ENCODE measurements at regions not wholly inside any gene's neighbourhood (a gene's known extent, or its start where the extent isn't known, plus 50 kb on each side); places are given as distances from the start of the nearest gene placed in this dataset.
A peak's percentile ranks its signal among the peaks of the same experiment; 100 is the strongest.
"Not testable (repeated sequence)": the region's sequence is repeated elsewhere in the genome, so short reads cannot be mapped to it uniquely, and the experiment has no call there.

DNA sequence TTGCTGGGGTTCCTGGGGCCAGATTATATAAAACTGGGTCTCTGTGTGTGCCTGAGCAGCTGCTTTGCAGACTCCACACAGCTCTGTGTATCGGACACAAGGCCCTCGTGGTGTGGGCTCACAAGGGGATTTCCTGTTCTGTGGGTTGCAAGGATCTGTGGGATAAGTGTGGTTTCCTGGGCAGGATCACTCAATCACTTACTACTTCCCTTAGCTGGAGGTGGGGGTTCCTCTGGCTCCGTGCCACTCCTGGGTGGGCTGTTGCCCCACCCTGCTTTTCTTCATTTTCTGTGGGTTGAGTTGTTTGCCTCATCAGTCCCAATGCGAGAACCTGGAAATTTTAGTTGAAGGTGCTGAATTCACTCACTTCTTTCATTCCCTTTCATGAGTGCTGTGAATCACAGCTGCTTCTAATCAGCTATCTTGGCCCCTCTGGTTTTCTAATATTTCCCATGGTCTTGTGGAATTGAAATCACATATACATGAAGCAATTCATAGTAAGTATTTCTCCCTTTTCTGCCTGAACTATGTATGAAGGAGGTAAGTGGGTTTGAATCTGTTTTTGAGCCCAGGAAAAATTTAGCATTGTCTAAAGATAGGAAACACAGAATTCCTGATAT lies 196.3 kb downstream of the DCDC2C start:
- no peak for ATAC-seq
- DNase-seq: no peak
- intact Hi-C loops (cut with micrococcal nuclease): no loop called here

DNA sequence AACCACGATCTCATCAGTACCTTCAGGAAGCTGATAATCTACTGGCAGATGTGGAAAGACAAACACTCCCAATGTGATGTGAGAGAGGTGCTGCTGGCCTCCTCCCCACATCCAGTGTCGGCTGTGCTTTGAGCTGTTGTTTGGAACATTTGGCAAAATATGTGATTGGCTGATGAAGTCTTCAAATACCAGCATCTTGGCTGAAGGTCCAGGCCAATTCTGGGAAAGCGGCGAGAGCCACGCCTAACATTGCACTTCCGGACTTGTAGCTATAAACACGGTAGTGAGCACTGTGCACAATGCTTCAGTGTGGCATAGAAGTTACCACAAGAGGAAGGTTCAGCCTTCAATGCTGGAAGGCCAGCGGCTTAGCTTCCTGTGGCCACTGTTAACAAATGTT lies 198.8 kb downstream of the DCDC2C start:
- DNase-seq (no peak), ATAC-seq (peak; percentile 63)
- intact Hi-C loops (cut with micrococcal nuclease): no loop called here

DNA sequence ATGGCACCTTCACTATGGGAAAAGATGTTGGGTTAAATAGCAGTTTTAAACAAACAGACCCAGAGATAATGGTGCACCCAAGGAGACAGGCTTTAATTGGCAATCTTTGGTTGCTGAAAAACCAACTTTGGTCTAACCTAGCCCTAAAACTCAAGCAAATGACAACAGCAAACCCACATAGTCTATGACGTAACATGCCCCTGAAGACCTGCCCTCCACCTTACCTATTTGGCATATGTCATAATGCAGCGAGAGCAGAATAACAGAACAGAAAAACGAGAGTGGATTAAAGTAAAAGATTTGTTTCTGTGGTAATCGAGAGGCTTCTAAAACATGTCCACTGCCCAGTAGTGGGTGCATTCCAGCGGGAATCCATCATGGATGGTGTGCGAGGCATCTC lies 200.7 kb downstream of the DCDC2C start:
- DNase-seq: no peak
- no peak for ATAC-seq
- intact Hi-C loops (cut with micrococcal nuclease): no loop called here

DNA sequence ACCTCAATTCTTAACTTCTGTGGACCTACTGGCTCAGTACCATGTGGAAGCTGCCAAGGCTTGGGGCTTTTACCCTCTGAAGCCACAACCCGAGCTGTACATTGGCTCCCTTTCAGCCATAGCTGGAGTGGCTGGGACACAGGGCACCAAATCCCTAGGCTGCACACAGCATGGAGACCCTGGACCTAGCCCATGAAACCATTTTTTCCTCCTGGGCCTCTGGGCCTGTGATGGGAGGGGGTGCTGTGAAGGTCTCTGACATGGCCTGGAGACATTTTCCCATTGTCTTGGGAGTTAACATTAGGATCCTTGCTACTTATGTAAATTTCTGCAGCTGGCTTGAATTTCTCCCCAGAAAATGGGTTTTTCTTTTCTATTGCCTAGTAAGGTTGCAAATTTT lies 205.1 kb downstream of the DCDC2C start:
- DNase-seq; ATAC-seq; intact Hi-C loops (cut with micrococcal nuclease): not testable (repeated sequence)

DNA sequence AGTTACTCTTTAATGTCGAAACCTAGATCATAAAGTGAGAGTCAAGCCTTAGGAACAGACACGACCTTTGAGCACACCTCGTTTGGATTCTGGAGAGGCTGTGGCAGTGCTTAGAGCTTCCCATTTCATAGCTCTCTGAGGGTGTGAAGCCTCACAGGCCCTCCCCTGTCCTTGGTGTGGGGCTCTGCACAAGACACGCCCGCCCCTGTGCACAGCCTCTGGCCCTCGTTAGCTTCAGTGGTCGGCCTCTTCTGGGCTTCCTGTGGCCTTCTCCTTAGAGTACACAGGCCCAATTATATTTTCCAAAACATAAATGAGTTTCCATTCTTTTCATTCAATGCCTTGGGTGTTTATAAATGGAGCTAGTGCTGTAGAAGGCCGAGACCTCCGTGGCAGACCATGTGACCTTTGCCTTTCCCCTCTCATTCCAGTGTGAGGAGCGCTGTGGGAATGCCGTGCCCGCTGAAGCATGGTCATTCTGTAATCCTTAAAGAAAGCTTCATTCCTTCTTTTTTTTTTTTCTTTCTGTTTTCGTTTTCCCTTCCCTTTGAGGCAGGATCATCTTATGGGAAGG lies 208.6 kb downstream of the DCDC2C start:
- intact Hi-C loops (cut with micrococcal nuclease): no loop called here
- ATAC-seq (no peak), DNase-seq (no peak)

DNA sequence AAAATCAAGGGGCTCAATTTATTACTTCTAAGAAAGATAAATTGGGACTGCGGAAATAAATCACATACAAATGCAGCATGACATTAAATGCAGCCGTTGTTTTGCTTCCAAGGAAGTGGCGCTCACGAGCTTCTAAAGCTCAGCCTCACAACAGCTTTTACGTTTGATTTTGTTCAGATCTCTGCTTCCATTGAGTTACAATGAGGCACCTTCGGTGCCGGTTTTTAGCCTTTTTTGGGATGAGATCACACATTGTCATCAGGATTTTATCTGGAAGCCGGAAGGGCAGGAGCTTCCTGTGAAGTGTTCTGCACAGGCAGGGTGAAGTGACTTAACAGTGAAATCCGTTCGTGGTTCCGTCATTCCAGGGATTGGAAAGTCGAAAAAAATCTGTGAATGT lies 209.8 kb downstream of the DCDC2C start:
- DNase-seq (no peak), ATAC-seq (peak; percentile 51)
- intact Hi-C loops (cut with micrococcal nuclease): no loop called here

DNA sequence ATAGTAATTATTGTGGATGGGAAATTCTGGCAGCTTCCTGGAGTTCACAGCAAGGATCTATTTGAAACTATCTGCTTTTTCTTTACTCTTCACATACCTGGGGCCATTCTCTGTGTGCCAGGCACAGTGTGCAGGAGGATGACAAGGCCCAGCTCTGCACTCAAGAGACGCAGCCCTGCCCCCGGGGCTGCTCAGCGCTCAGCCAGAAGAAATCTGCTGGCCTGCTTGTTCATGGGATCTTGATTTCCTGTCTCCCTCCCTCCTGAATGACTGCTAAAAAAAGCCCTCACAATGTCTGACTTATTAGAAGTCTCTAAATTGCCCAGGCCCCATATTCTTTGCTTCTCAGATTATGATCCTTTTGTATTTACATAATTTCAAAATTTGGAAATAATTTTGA lies 210.9 kb downstream of the DCDC2C start:
- intact Hi-C loops (cut with micrococcal nuclease): no loop called here

DNA sequence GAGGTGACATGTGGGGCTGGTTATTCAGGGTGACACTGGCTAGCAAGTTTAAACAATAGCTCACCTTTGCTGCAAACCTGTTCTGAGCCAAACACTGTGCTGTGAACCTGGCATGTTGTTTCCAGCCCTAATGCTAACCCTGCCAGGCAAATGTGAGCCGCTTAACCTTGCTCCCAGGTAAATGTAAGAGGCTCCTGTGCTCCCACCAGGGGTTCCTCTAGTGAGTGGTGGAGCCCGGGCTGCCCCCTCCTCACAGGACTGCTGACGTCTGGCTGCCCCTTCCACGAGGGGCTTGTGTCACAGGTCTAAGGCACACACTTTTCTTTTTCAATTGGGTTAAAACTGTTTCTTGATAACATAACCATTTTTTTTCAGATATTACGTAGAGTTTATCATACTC lies 223.7 kb downstream of the DCDC2C start:
- DNase-seq: no peak
- ATAC-seq: no peak
- intact Hi-C loops (cut with micrococcal nuclease): no loop called here

More for the DNA sequence above, 210.9 kb downstream of the DCDC2C start:
- DNase-seq (no peak), ATAC-seq (peak; percentile 32)

DNA sequence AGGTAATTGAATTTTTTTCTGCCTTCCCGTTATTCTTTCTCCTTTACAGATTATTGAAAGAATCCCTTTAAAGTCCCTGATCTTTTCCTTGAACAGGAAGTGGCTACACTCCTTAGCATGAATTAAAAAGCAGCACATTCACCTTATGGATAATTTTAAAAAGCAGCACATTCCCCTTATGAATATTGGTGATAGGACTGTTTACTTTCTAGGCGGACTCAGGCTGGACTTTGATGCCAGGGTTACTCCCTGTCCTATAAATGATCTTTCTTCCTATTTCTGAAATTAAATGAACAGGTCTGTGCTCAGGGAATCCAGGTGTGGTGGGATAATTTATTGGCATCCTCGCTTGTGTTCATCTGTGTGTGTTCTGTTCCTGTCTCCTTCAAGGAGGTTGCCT lies 226.0 kb downstream of the DCDC2C start:
- ATAC-seq (no peak), DNase-seq (no peak)
- intact Hi-C loops (cut with micrococcal nuclease): no loop called here

DNA sequence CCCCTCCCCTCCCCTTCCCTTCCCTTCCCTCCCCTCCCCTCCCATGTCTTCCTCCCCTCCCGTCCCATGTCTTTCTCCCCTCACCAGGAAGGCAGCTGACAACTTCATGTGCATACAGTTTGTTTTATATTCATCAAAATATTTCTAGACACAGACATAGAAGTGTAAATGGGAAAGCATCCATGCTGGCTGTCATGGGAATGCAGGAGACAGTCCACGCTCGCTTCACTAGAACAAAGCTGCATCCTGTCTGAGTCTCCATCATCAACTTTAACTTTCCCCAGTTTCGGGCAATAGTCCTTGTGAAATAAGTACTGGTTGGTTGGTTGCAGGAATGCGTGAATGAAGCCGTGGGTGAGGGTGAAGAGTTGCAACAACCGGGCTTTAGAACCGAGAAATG lies 226.9 kb downstream of the DCDC2C start:
- ATAC-seq (no peak), DNase-seq (no peak)
- intact Hi-C loops (cut with micrococcal nuclease): no loop called here

DNA sequence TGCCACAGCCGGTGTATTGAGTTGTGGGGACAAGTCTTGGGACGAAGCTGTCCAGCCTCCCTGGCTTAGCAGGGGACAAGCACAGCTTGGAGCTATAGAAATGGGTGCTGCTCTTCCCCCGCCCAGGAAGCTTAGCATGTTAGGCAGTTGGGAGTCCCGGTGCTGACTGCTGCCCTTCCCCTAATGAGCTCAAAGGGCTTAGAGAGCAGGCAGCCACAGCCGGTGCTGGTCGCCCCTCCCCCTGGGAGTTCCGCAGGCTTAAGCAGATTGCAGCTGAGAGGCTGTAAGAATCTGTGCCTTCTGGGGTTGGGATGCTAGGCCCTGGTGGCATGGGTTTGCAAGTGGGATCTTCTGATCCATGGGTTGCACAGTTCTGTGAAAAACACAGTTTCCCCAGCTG lies 237.3 kb downstream of the DCDC2C start:
- ATAC-seq: no peak
- DNase-seq: no peak
- intact Hi-C loops (cut with micrococcal nuclease): no loop called here

DNA sequence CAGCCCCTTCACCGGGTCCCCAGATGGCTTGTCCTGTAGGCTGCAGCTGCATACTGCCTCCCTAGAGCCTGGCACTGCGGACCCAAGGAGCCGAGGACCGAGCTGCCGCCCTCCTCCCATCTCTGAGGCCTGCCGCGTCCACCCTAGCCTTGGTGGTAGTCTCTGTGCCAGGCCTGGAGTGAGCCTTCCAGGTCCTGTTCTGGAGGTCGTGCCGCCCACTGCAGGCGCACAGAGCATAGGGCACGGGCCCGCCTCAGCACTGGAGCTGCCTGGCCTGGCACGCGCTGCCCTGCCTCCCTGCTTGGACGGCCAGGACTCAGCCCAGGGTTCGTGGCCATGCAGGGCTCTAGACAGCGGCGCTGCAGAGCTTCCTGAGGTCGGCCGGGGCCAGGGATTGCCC lies 239.5 kb downstream of the DCDC2C start:
- no peak for DNase-seq
- no peak for ATAC-seq
- intact Hi-C loops (cut with micrococcal nuclease): no loop called here

DNA sequence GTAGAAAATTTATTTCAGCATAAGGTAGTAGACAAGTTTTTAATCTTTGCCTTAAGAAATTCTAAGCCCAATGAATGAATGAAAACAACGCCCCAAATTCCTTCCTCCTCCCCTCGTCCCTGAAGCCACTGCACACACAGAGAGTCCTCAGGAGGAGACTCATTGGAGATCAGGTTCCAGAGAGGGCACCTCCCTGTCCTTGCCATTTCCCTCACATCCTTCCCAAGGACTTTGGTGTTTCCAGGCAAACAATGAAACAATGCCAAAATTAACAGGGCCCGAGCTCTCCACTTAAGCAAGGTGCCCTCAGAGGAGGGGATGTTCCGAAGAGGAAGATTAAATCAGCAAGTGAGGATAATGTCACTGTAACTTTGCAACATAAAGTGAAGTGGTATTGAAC lies 240.7 kb downstream of the DCDC2C start:
- intact Hi-C loops (cut with micrococcal nuclease): no loop called here
- no peak for DNase-seq
- ATAC-seq: no peak

DNA sequence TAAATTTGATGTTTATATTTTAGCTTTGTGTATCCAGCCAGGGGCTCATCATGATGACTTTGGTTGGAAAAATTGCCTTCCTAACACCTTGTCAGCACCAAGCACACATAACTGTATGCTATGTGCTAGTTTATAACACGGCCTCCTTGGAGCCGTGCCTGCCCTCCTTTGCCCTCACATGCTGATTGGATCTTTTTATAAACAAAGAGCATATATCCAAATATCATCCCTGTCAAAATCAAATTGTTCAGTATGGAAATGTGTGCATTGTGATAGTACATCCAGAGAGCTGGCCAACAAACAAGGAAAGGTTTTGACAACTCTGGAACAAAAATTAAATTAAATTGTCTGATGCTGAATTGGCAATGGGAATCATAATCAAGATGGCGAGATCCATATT lies 241.5 kb downstream of the DCDC2C start:
- intact Hi-C loops (cut with micrococcal nuclease): no loop called here
- no peak for ATAC-seq
- no peak for DNase-seq

DNA sequence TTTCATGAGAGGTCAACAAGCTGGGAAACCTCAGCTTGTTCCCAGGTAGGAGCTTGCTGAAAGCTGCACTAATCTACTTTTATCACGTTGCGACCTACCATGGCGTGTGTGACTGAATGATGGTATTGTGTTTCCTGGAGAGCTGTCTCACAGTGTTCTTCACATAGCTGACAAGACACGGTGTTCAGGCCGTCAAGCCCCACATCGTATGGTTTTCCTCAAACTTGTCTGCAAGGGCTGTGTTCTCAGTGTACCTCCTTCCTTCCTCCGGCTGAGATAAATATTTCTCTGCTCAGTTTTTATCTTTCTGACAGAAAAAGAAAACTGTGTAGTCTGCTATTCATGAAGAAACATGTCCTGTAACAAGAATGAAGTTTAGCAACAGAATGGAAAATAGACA lies 244.8 kb downstream of the DCDC2C start:
- ATAC-seq (no peak), DNase-seq (no peak)
- intact Hi-C loops (cut with micrococcal nuclease): no loop called here

DNA sequence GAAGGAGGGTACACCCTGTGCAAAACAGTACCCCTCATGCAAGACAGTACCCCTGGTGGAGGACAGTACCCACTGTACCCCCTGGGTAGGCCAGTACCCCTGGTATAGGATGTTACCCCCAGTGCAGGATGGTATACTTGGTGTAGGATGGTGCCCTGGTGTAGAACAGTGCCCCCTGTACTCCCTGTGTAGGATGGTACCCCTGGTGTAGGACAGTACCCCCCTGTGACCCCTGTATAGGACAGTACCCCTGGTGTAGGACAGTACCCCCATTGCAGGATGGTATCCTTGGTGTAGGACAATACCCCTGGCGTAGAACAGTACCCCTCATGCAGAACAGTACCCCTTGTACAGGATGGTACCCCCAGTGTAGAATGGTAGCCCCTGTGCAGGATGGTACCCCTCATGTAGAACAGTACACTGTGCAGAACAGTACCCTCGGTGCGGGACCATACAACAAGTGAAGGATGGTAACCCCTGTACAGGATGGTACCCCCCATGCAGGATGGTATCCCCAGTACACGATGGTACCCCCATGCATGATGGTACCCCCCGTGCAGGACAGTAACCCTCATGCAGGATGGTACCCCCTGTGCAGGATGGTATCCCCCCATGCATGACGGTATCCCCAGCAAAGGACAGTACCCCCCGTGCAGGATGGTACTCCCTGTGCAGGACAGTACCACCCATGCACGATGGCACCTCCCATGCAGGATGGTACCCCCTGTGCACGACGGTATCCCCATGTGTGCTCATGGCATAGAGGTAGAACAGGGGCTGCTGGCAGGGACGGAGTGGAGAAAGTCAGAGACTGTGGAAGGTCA lies 248.0 kb downstream of the DCDC2C start:
- ATAC-seq (no peak), DNase-seq (no peak)
- intact Hi-C loops (cut with micrococcal nuclease): no loop called here

DNA sequence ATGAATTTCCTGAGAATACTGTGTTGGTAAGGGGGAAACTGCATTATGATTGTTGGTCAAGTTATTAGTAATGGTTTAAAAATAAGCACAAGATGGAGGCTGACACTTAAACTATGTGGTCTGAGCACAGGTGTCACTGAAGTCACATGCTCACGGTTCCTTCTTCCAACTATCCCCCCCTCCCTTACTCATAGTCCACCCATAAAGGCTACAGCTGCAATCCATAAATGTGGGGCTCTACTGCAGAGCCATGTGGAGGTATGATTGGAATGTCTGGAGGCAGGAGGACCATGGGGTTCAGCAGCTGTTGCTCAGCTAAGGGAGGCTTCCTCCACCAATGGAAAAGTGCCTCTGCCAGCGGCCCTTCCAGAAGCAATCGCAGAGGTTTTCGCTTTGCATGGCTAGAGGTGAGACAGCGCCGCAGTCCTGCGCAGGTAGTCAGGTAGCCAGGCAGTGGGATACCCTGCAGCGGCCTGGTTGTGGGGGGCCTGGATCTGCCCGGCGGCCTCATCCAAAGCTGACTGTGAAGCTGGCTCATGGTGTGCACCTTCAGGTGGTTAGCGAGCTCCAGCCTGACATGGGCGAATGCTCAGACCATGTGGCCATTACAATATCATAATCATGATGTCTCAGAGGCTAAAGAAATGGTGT lies 249.6 kb downstream of the DCDC2C start:
- DNase-seq (no peak), ATAC-seq (no peak)
- intact Hi-C loops (cut with micrococcal nuclease): no loop called here

DNA sequence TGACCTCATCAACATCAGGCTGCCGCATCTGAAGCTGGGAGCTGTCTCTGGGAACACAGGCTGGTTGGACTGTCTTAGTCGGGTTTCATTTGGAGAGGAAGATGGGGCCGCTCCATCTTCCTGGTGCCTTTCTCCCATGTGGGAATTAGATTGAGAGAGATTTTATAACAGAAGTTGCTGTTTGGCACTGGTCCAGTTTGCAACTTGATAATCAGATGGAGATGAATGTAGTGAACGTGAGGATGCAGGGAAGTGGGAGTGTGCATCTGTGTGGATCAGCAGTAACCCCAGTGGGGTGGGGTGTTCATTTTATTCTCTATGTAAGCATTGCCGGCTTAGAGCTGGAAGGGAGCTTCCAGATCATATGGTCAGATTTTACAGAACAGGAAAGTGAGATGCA lies 250.9 kb downstream of the DCDC2C start:
- intact Hi-C loops (cut with micrococcal nuclease): no loop called here
- DNase-seq (no peak), ATAC-seq (no peak)

DNA sequence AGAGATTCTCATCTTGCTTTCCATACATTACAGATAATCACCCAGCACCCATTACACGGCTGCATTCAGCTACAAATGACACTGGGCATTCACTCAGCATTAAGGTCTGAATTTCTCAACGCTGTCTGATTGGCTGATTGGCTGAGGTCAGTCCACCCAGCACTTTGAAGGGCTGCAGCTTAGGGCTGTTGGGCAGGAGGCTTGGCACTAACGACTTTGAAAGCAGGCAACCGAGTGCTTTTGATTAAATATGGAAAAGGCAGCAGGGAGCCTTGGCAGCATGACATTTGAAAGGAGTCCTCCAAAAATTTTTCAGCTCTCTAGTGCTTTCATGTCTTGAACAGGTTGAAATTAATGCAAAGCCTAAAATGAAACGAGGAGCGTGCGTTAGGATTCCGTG lies 253.0 kb downstream of the DCDC2C start:
- intact Hi-C loops (cut with micrococcal nuclease): no loop called here
- no peak for DNase-seq
- ATAC-seq: no peak

DNA sequence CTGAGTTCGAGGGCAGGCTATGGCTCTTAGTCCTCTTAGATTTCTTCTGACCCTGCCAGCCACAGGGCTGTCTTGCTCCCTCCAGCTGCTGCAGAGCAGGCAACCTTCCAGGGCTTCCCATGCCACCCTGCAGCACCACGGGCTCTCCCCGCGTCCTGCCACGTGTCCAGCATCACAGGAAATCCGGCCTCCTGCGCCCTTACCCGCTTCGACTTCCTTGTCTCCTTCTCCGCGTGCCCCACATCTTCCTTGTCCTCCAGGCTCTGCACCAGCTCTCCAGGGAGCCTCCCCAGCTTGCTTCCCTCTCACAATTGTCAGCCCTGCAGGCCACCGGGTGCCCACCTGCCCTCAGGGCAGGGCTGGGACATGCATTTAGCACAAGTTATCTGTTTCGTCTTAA lies 253.5 kb downstream of the DCDC2C start:
- intact Hi-C loops (cut with micrococcal nuclease): no loop called here
- DNase-seq (no peak), ATAC-seq (no peak)

All from left ventricle myocardium superior (tissue), 1 donor.